HG02973 (cell line): ENCODE measurements at regions not wholly inside any gene's neighbourhood (a gene's known extent, or its start where the extent isn't known, plus 50 kb on each side); places are given as distances from the start of the nearest gene placed in this dataset.

Experiments
- ATAC-seq: cut with Tn5 transposase; IDR thresholded peaks from one replicate; pipeline ENCODE4 v1.9.1; 2021; ENCODE audit warnings: moderate library complexity; ENCODE audit not compliant: unreplicated experiment

DNA sequence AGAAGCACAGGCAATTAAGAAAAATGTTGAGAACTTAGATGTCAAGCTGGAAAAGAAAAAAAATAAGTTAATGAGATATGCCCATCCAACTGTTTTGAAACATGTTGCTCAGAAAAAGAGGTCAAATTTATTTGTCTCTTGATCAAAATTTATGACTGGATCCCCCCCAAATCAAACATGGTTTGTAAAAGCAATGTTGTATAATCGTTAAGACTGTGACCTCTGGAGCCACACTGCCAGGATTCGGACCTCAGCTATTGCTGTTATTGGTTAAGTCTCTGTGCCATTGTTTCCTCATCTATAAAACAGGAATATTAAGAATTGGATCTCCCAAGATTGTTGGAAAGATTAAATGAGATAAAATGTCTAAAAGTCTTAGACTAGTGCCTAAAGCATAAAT is 51.9 kb upstream of the LRRK2 start:
- no peak for ATAC-seq

DNA sequence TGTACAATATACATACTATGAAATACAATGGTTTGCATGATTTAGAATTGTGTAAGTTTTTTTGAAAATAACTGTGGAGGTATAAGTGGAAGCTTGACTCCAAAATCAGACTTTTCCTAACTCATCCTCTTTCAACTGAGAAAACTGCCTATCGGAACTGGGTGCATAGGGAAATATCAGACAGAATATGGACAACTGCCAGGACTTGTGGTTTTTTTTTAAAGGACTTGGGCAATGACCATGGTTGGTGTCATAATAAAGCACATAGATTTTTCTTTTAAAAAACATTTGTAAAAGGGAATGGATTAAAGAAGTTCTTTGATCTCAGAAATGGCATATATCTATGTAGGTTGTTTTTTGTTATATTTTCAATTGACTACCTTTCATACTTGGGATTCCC is 53.3 kb upstream of the LRRK2 start:
- no peak for ATAC-seq

DNA sequence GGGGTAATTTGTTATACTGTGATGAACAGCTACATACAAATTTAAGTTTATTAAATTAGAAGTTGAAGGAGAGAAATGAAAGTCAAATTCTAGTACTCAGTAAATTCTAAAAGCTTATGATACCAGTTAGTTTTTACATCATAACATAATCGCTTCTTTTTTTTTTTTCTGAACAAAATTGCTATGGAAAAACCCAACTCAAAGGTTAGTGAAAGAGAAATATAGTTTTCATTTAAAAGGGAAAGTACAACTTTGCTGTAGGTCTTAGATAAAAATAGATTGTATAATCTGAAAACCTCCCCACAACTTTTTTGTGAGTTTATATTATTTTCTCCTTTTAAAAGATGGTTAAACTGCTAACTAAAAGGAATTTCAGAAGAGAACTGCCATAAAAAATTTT is 53.7 kb upstream of the LRRK2 start:
- ATAC-seq = no peak

DNA sequence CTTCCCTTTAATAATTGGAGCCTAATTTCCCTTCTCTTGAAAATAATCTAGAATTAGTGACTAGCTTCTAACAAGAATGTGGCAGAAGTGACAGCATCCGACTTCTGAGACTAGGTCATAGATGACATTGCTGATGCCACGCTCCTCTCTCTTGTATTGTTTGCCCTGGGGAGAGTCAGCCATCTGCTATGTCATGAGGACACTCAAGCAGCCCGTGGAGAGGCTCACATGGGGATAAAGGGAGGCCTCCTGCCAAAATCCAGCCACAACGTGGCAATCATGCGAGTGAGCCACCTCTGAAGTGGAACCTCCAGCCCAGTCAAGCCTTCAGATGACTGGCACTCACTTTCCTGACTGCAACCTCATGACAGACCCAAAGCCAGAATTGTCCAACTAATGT is 54.2 kb upstream of the LRRK2 start:
- no peak for ATAC-seq

DNA sequence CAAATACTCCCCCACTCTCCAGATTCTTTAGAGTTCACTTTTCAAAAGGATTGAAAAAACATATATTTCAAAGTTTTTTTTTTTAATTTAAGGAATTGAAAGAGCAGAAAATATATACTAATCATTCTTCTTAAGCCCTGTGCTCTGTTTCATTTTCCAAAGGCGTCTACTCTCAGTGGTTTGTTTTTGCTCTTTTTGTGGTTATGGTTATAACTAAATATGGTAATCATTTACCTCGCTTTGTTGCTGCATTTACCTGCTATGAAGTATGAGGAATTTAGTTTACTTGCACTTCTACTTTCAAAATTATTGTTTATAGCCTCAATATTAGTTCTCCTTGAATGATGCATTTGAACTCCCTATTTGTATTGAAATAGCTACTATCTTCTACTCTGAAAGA is 55.9 kb upstream of the LRRK2 start:
- peak; percentile 93 for ATAC-seq

DNA sequence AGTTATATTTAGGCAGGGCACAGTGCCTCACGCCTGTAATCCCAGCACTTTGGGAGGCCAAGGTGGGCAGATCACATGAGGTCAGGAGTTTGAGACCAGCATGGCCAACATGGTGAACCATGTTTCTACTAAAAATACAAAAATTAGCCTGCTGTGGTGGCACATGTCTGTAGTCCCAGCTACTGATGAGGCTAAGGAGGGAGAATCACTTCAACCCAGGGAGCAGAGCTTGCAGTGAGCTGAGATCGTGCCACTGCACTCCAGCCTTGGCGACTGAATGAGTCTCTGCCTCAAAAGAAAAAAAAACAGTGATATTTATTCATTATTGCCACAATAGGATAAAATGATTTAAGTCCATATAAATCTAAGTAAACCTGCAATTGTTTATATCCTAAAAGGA is 56.4 kb upstream of the LRRK2 start:
- ATAC-seq = peak; percentile 9

DNA sequence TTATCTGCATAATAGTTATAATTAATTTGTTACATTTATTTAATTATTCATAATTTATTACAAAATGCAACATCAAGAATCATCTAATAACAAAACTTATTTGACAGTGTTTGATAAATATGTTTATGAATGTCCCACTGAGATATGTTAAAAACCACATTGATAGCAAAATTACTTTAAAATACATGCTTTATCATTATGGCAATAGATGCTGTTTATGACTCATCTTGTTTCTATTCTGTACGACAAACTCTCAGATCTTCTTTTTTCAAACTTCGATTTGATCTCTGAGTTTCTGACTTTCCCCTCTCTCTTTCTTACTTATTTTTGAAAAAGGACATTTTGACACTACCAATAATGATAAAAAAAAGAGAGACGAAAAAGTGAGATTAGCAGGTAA is 56.8 kb upstream of the LRRK2 start:
- ATAC-seq = peak; percentile 55

DNA sequence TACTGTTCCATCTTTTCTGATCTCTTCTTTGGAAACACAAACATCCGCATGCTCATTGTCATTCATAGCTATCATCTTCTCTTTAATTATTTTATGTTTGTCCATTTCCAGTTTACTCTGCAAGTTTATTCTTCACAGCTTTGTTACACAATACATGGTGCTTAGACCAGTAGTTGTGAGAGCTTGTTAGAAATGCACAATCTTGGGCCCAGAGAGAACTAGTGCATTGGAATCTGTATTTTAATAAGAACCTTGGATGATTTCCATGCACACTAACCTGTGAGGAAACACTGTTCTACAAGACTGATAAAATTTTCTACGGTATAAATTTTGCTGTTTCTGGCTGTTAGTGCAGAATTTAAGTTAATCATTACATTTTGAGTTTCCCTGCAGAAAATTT is 59.3 kb upstream of the SLC2A13 start:
- ATAC-seq = no peak

DNA sequence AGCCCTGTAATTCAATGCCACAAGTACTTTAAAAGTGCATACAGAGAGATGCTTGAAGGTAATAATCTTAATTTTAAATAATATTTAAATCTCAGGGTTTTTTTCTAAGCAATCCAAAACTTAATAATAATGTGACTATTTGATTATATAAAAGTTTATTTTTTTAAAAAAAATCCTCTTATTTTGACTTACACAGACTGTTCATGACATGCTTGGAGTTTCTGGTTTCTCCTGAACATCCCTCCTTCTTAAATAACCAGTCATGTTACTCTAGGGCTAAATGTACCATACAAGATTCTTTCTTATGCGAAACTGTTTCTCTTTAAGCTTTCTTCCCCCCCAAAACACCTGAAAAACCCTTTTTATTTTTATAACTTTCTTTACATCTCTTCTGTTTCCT is 58.2 kb upstream of the SLC2A13 start:
- ATAC-seq = no peak

DNA sequence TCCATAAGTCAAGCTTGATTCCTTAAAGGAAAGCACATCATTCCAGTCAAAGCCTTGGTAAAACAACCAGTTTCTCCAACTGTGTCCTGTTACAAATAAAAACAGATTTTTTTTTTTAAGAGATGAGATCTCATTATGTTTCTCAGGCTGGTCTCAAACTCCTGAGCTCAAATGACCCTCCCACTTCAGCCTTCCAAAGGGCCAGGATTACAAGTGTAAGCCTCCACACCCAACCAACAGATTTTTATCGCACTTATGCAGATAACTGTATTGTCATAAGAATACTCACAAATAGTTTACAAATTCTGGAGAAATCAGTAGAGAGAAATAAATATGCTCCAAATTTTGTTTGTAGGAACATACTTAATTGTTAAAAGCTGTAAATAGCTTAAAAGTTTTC is 56.2 kb upstream of the SLC2A13 start:
- no peak for ATAC-seq

DNA sequence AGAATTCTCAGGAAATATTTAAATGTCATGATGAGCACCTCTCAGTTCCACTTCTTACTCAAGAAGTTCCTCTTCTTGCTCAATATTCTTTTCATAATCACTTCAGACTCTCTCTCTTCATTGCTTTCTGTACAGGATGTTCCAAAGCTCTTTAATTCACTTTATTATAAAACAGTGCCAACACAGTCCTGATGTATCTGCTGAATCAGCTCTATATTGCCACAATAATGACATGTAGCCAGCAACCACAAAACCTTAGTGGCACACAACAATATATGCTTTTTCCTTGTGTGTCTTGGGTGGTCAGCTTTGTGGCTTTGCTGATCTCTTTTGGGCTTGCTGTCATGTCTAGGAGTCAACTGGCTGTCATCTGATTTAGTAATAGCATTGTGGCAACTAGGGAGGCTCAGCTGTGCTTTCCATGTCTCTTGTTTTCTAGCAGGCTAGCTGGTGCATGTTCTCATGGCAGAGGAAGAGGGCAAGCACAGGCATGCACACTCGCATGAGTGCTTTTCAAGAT is 52.8 kb upstream of the SLC2A13 start:
- ATAC-seq = peak; percentile 44

DNA sequence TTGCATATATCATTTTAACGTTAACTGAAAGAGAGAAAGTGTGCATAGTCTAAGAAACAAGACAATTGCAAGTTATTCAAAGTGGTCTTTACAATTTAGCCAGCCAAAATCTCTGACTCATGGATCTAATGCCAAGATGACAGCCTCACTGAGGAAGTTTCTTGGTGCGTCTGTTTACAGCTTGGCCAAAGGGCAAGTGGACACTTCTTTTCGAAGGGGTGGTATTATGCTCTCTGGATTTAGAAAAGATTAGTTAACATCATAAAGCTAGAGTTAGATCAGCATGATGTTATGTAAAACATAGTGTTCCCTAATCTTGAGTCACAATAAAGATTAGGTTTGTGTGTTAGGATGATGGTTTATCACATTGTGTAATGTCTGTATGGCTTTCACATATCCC is 51.5 kb upstream of the SLC2A13 start:
- no peak for ATAC-seq

DNA sequence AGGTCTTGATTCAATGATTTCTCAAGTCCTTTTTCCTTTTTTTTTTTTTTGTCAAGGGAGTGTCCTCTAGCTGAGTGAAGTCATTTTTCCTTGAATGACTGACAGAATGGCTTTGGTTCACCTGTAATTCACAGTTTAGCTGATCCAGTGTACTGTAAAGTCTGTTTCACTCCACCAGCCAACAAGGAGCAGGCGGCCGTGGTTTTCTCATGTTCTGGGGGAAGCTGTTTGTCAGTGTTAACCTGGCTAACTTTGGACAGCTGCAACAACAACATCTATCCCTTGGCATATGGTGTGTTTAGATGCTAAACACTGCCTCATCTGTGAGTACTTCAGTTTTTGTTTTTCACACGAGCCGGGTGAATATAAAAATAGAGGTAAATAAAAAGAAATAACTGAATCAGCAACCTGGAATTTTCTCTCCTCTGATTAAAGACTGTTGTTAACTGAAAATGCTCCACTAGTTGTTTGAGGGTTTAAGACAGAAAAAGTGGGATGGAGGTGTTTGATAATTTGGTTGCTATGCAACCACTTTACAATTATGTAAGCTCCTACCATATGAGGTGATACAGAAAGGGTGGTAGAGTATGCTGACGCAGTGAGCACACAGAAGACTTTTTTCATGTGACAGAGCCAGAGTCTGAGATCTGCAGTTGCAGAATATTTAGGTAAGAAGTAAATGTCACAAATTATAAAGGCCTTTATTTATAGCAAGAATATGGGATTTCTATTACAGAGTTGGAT is 50.3 kb upstream of the SLC2A13 start:
- ATAC-seq = no peak
